RCC 7860 (cell line): ENCODE measurements at regions not wholly inside any gene's neighbourhood (a gene's known extent, or its start where the extent isn't known, plus 50 kb on each side); places are given as distances from the start of the nearest gene placed in this dataset.

Source experiments
- DNase-seq: peaks from one replicate; pipeline ENCODE4 v3.0.0-alpha.2; 2015; ENCODE audit warnings: low spot score
- FAIRE-seq: peaks from 2 replicates; lab custom pipeline; 2012; peaks lifted over from hg19 to GRCh38; lab: Jason Lieb, UNC

DNA sequence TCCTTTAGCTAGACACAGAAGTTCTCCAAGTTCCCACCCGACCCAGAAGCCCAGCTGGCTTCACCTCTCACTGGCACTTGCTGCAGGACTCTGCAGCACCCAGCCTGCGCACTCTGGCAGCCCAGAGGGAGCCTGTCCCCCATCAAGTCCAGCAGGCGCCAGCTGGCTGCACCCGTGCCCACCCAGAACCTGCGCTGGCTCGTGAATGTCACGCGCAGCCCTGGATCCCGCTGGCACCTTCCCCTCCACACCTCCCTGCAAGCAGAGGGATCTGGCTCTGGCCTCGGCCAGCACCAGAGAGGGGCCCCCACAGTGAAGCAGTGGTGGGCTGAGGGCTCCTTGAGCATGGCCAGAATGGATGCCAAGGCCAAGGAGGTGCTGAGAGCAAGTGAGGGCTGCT lies 187.6 kb upstream of the HAND2 start:
- no peak for DNase-seq
- FAIRE-seq: no peak

DNA sequence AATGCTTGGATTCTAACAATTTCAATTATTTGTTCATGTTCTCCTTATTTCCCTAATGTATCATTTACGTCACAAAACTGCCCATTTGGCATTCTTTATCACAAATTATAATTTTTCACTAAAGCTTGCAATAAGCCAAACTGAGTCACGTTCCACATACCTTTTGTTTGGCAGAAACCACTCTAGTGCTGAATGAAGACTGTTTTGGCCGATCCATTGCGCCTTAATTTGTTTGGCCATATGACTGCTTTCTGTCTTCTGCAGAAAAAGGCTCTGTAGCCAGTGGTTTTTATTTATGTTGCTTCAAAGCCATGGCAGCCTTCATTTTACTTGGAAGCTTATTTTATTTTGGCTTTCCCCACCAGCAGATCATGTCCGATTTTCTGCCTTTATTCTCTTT lies 184.4 kb upstream of the HAND2 start:
- FAIRE-seq: no peak
- no peak for DNase-seq

DNA sequence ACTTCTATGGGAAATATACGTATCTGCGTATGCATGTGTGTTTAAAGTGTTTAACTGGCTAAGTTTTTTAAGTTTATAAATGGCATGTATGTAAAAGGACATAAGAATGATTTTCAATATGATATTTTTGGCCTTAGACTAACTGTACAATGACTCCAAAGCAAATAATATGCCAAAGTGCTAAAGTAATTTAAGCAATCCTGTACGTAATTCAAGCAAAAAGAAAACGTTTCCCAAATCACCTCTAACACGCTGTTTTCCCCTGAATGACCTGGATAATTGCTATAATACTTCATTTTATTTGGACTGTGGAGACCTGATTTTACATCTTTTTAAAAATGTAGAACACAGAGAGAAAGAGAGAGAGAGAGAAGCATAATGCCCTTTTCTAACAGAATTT lies 183.0 kb upstream of the HAND2 start:
- no peak for DNase-seq
- FAIRE-seq: no peak

DNA sequence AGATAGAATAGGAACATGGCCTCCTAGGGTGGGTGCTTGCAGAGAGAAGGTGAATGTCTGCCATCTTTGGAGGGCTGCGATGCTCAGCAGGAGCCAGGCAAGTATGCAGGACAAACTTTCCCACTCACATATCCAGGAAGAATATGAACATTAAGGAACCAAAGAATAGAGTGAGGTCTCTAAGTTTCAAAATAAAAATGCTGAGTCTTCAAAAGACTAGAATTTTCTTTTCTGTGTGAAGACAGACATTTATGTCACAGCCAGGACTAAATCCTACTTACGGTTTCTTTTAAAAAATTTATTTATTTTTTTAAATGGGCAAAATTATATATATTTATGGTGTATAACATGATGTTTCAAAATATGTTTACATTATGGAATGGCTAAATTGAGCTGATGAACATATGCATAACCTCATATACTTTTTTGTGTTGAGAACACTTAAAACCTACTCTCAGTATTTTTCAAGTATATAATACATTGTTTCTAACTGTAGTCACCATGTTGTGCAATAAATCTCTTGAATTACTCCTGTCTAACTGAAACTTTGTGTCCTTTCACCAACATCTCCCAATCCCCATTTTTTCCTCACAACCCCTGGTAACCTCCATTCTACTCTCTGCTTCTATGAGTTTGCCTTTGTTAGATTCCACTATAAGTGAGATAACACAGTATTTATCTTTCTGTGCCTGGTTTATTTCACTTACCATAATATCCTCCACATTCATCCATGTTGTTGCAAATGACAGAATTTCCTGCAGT lies 177.8 kb upstream of the HAND2 start:
- DNase-seq: no peak
- no peak for FAIRE-seq

DNA sequence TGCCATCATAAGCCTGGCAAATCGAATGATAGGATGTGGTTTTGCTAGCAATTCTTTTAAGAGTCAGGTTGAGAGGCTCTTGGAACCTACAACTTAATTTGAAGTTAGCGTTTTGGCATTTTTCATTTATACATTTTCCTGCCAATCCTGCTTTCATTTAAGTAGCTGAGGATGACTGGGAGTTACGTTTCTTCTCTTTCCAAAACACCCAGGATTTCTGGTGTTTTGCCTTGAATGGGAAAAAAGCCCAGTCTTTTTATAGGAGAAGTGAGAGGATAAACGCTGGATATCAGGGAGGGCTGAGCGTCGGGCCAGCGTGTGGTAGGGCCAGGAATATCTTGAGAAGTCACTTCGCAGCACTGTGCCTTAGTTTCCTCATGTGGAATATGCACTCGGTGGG lies 174.2 kb upstream of the HAND2 start:
- no peak for DNase-seq
- no peak for FAIRE-seq

DNA sequence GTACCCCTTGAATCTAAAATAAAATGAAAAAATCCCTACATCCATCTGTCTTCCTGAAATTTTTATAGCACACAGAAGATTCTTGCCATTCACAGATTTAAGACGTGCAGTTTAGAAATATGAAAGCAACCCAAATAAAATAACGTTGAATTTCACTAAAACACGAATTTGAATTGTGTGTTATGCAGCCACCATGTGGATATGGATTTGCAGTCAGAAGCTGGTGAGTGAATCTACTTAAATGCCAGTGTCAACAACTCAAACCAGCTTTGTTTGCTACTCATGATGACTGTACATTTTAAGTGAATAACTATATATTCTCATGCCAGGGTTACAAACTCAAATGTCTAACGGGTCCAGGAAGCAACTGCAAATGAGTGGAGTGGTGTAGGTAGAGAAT lies 173.0 kb upstream of the HAND2 start:
- no peak for DNase-seq
- no peak for FAIRE-seq

DNA sequence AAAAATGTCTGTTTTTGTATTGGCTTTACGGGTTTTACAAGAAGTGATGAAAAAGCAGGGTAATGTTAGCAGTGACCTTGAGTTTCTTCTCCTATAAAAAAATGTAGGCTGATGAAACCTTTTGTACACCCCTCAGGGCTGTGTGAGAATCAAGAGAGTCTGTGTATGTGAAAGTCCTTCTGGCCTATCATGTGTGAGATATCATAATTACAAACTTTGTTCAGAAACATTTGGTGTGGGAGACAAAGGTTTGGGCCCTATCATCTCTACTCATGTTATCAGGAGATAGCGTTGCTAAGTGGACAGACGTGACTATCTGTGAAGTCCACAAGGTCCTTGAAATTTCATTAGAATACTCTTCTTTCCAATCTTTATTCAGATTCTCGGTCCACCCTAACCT lies 170.6 kb upstream of the HAND2 start:
- no peak for DNase-seq
- no peak for FAIRE-seq

DNA sequence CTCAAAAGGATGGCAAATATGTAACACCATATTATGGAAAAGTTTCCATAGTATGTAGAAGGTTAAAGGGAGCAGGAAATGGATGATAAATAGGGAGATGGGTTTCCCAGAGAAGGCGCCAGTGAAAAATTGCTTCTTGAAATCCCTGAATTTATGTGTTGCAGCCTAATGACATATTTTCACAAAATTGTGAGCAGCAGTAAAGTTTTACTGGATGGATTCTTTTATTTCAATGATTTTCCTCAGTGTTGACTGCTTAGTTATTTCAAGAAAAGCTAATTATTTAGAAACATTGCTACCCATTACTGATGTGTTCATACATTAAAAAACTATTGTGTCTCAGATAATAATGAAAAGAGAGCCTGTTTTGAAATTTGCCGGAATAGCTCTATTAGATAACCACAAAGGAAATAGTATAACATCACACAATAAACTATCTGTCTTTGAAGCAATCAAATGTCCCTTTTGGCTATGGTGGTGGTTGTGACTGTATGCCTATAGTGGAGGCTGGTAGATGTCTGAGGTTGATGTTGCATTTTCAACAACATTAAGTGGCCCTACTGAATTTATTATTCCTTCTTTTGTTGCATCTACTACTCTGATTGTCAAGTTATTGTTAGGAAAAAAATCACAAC lies 169.9 kb upstream of the HAND2 start:
- DNase-seq (no peak), FAIRE-seq (no peak)

DNA sequence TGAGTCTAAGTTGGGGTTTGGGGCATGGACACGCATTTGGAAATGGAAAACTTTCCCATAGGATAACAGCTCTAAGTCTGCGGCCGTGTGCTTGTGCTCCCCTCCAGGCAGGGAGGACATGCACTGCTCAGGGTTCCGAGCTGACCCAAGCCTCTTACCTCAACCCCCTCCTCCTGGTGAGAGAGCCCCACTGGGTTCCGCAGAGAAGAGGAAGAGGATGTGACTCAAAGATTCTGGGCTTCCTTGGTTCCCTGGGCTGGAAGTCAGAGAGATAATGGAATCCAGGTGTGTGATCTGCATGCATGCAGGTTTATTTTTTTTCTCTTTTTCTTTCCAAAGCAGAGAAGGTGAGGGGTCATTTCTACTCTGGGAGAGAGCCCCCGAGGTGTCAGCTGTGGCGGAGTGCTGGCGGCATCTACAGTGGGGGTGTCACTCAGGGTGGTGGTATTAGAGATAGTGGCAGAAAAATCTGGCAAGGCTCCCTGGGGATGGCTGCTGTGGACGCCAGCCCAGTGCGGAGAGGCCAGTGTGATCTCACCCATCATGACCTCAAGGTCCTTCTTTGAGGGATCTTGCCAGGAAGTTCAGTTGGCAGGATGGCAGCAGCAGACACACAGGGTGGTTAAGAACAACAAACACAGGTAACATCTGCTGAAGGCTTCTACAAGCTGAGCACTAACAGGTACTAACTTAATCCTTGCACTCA lies 168.7 kb upstream of the HAND2 start:
- FAIRE-seq (no peak), DNase-seq (no peak)

DNA sequence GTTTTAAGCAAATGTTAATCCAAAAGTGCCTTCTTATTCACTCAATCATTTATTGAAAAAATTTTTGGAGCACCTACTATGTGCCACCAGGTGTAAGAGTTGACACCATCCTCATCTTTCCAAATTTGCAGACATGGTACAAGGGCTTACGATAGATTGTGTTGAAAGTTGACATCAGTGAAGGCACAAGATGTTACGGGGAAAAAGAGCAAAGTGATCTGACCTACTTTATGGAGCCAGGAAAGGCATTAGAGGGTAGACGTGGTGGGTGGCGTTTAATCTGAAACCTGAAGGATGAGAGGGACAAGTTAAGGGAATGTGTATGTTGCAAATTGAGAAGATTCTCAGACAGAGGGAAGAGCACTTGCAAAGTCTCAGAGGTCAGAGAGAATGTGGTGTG lies 167.8 kb upstream of the HAND2 start:
- DNase-seq (no peak), FAIRE-seq (no peak)

DNA sequence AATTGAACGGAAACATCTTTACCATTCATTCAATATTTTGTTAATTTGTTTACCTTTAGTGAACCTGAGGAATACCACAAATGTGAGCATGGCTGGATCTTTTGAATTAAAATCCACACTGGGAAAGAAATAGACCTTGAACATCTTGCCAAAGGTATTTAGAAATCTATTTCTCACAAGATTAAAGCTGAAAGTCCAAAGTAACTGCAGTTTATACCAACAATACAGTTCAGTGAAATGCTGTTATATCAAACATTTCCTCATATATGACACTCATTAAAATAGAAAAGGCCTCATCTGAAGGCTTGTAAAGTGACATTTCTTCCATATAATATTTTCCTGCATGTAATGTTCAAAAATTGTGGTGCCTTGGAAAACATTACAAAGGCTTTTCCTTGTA lies 166.5 kb upstream of the HAND2 start:
- DNase-seq (no peak), FAIRE-seq (no peak)

DNA sequence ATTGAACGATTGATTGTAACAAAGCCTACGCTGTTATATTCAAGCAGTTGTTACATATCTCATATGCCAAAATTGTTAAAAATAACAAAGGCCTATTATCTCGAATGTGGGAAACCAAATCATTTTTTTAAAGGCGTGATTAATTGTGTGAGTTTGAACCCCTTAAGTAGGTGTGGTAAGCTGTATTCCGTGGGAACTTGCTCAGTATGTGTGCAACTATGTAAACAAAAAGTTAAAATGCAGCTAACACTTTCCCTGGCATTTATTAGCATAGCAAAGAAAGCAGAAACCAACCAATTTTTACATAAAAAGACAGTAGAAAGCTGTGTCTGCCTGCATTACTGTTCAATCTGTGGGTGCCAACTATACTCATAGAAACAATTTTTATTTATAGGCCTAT lies 166.0 kb upstream of the HAND2 start:
- FAIRE-seq: no peak

DNA sequence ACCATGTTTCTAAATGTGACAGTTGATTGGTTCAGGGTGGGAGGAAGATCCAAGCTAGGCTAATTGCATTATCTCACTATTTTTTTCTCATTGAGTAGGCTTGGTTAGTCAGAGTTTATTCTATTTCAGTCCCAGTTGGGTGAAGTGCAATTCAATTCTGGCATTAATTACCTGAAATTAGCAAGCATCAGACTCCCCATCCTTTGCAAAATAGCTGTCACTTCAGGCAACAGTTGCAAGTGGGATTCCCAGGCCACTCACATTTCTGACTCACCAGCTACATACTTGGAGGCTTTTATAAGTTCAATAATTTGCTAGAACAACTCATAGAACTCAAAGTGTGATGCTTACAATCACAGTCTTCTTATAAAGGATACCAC lies 155.8 kb upstream of the HAND2 start:
- FAIRE-seq (no peak), DNase-seq (no peak)

More for the DNA sequence above, 166.0 kb upstream of the HAND2 start:
- DNase-seq: no peak

DNA sequence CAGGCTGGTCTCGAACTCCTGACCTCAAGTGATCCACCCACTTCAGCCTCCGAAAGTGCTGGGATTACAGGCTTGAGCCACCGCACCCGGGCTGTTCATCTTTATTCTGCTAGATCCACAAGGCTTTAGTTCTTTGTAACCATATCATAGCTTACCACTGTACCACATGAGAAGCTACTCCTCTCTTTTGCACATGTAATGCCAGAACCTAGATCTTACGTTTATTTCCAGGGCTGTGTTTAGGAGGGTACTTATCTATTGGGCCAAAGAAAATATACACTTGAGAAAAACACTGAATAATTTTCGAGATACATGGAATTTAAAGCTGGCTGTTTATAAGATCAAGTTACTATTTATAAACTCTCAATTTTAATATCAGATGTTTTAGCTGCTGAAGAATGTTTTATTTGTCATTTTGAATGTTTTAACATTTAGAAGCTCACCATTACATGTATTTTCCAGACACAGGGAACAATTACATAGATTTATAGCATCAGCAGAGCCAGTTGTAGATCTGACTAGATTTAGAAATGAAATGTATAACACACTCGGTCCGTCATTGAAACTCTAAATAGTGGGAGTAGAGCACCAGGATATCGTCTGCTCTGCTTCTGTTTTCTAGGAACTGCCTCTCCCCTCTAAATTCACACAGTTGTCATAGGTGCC lies 155.3 kb upstream of the HAND2 start:
- FAIRE-seq: no peak
- DNase-seq: no peak

DNA sequence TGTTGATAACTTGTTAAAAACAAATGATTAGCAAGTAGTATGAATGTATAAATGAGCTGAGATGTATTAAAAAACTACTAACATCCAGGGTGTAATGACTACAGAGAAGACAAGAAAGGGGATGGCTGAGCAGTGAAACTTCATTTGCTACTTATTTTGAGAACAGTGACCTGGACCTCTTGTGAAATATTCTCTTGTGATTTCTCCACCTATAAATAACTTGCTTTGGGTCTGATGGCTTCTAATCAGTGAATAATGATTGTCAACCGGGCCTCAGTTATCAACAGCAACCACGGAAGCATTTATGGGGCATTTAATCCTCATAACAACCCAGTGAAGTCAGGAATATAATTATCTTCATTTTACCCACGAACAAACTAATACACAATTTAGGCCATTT lies 154.2 kb upstream of the HAND2 start:
- FAIRE-seq (no peak), DNase-seq (no peak)

DNA sequence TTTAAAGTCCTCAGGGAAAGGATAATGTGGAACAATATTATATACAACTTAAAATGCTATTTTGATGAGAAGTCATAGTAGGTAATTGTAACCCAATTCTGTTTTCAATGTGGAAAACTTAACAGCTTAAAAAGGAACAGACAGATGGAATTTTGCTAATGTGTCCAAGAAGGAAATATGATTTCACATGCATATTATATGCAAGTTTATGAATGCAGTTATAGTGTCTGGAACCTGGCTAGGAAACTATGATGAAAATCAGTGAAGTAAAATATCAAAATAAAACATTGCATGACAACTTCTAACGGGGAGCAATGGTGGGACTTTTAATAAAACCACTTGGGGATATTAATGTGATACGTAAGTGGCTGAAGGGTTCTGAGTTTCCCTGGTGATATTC lies 152.6 kb upstream of the HAND2 start:
- DNase-seq (no peak), FAIRE-seq (no peak)

DNA sequence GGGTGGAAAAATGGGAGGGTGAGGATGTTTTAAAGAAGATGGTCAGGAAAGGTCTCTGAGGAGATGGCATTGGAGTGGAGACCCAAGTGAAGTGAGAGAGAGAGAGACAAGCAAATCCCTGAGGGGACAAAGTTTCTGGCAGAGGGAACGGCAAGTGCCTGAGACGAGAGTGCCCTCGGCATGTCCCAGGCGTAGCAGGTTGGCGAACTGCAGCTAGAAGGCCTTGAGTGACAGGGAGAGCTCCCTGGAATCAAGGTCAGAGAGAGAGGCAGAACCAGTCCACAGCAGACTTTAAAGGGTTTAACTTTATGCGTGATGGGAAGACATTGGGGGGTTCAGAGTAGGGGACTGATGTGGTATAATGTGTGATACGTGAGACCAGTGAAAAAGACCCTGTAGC lies 150.2 kb upstream of the HAND2 start:
- DNase-seq (no peak), FAIRE-seq (no peak)

DNA sequence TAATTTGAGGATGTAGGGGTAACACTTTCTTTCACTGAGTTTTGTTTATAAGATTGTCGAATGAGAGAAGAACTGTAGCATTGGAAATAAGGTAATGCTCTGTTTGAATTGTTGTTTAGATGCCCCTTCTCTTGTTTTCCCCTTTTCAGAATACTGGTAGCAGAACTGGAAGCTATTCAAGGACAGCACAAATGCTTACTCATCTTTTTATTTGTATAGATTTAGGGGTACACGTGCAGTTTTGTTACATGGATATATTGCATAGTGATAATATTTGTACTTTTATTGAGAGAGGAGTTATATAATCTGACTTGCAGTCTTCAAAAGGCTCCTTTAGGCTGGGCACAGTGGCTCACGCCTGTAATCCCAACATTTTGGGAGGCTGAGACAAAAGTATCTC lies 145.4 kb upstream of the HAND2 start:
- DNase-seq (no peak), FAIRE-seq (no peak)

DNA sequence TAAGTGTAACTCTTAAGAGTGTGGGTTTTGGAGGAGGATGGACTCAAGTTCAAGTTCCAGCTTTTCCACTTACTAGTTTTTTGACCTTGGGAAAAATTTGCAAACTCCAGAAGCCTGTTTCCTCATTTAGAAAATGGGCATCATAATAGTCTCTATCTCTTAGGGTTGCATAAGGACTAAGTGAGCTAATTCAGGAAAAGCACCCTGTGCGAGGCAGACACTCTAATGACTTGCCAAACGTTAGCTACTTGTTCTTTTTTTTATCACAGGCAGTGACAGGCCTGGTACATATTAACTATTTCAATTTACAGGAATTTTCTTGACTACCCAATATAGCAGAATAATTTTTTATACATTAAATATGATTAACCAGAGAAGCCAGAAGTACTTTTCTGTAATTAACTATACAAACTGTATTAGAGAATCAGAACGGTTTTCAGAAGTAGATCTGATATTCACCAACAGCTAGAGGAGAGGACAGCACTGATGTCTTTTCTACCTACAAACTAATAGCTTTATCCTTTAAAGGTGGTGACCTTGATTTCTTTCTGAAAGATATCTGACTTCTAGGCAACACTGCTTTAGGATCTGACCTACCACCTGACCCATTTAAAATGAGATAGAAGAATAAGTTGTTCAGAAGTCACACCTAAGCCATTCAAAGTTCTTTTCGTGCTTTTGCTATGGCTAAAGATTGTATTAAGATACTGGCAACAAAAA lies 139.6 kb upstream of the HAND2 start:
- DNase-seq (no peak), FAIRE-seq (no peak)

DNA sequence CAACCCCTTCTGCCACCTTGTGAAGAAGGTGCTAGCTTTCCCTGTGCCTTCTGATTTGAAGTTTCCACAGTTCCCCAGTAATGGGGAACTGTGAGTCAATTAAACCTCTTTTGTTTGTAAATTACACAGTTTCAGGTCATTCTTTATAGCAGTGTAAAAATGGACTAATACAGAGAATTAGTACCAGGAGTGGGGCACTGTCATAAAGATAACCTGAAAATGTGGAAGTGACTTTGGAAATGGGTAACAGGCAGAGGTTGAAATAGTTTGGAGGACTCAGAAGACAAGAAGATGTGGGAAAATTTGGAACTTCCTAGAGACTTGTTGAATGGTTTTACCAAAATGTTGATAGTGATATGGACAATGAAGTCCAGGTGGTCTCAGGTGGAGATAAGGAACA lies 131.0 kb upstream of the HAND2 start:
- no peak for DNase-seq

DNA sequence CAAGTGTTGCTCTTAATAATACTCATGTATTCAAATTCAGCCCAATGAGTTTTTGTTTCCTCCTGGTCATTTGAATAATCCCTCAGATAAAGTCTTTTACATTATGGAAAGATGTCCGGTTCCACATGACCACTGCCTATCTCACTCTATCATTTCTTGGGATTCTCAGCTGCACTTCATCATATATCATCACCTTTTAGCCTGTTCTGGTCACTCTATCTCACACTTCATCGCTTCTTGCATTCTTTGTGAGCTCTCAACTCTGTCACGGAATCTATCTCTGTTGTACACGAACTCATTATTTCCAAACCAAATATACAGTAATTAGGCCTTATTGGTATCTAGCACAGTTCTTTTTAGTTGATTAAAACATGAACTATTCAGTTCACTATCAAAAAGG lies 126.9 kb upstream of the HAND2 start:
- no peak for DNase-seq
- no peak for FAIRE-seq

More for the DNA sequence above, 131.0 kb upstream of the HAND2 start:
- no peak for FAIRE-seq
